ENCODE measurements at regions not wholly inside any gene's neighbourhood (a gene's known extent, or its start where the extent isn't known, plus 50 kb on each side); places are given as distances from the start of the nearest gene placed in this dataset.
"Not testable (repeated sequence)": the region's sequence is repeated elsewhere in the genome, so short reads cannot be mapped to it uniquely, and the experiment has no call there.

GRCh38 chr3:15903164-15903563 lies 105.4 kb upstream of the ANKRD28 start:
- no peak for TF ChIP-seq CTCF (IDR thresholded peaks at IDR 0.05; ENCODE audit: borderline replicate concordance, insufficient read depth, low read depth, low read length)
- no peak overlapping the region for H3K4me3 ChIP-seq (ENCODE audit: low read depth, low read length)

- TF ChIP-seq CTCF (IDR thresholded peaks at IDR 0.05; ENCODE audit: borderline replicate concordance, insufficient read depth, low read depth, low read length): no peak
- H3K4me3 ChIP-seq (ENCODE audit: low read depth, low read length): no peak overlapping the region
Measured at GRCh38 chr3:15903759-15904720, 106.3 kb upstream of the ANKRD28 start.

GRCh38 chr3:15905041-15905440 lies 107.3 kb upstream of the ANKRD28 start:
- H3K4me3 ChIP-seq (ENCODE audit: low read depth, low read length): no peak overlapping the region
- no peak for TF ChIP-seq CTCF (IDR thresholded peaks at IDR 0.05; ENCODE audit: borderline replicate concordance, insufficient read depth, low read depth, low read length)

GRCh38 chr3:15907403-15907802 lies 109.6 kb upstream of the ANKRD28 start:
- H3K4me3 ChIP-seq (ENCODE audit: low read depth, low read length): not testable (repeated sequence)

GRCh38 chr3:15918988-15919387 lies 121.2 kb upstream of the ANKRD28 start:
- no peak overlapping the region for H3K4me3 ChIP-seq (ENCODE audit: low read depth, low read length)
- TF ChIP-seq CTCF (IDR thresholded peaks at IDR 0.05; ENCODE audit: borderline replicate concordance, insufficient read depth, low read depth, low read length): no peak

- no peak overlapping the region for H3K4me3 ChIP-seq (ENCODE audit: low read depth, low read length)
- TF ChIP-seq CTCF (IDR thresholded peaks at IDR 0.05; ENCODE audit: borderline replicate concordance, insufficient read depth, low read depth, low read length): no peak
Measured at GRCh38 chr3:15919971-15920370, 122.2 kb upstream of the ANKRD28 start.

GRCh38 chr3:15923640-15924405 lies 126.0 kb upstream of the ANKRD28 start:
- TF ChIP-seq CTCF (IDR thresholded peaks at IDR 0.05; ENCODE audit: borderline replicate concordance, insufficient read depth, low read depth, low read length): no peak
- H3K4me3 ChIP-seq (ENCODE audit: low read depth, low read length): no peak overlapping the region
